ENCODE measurements at regions not wholly inside any gene's neighbourhood (a gene's known extent, or its start where the extent isn't known, plus 50 kb on each side); places are given as distances from the start of the nearest gene placed in this dataset.

DNA sequence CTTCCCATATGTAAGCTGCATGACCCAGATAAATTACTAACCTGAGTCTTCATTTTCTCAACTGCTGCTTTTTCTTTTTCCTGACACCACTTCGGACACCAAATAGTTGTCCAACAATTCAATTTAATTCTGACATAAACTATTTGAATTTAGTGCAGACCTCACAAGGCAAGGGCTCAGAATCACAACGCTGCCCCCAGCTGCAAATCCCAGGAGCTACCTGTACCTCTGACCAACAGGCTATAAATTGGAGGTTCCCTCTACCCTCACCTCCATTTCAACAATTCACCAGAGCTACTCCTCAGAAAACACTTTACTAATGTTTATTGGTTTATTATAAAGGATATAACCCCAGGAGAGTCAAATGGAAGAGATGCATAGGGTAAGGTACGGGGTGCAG, 737.6 kb downstream of the NTRK3 start:
- no TSS peak for BruUV-seq (replicated peaks)
- Histone ChIP-seq H3K4me3 (replicated peaks in 1 of 2; ENCODE audit: low read depth in 1 of 2, low read length in 2 of 2) (no peak overlapping the region), H2AFZ (ENCODE audit: low read depth, low read length, poor library complexity, severe bottlenecking) (no peak overlapping the region), H3K27ac (ENCODE audit: low read depth, low read length) (no peak overlapping the region), H3K9me3 (ENCODE audit: control insufficient read depth in 1 of 2, insufficient read depth in 1 of 2, low read depth in 1 of 2, low read length in 2 of 2) (peaks cover 0 to 19% of the 10 kb centered on the region in 2 experiments; a peak in 2 of 4 replicates), H3K79me2 (ENCODE audit: insufficient read depth, low read length) (no peaks in the 10 kb centered on the region), H3K9ac (ENCODE audit: low read length) (no peak overlapping the region), H3K36me3 (ENCODE audit: control insufficient read depth in 1 of 2, insufficient read depth in 2 of 2, low read length in 2 of 2) (no peaks in the 10 kb centered on the region), H3K27me3 (ENCODE audit: insufficient read depth, low read length) (no peaks in the 10 kb centered on the region), H3K4me1 (ENCODE audit: control insufficient read depth in 1 of 2, insufficient read depth in 2 of 2, low read length in 2 of 2) (no peaks in the 10 kb centered on the region), H4K20me1 (ENCODE audit: insufficient read depth) (no peaks in the 10 kb centered on the region), H3K9me2 (ENCODE audit: insufficient read depth) (no peaks in the 10 kb centered on the region), H3K4me2 (ENCODE audit: low read length) (no peak overlapping the region)
- ChIA-PET CTCF (no interaction called here), POLR2A (no interaction called here), RAD21 (ENCODE audit: low non-redundant PET in 1 of 2, low total read pairs in 2 of 2, uncharacterized antibody in 2 of 2, unreplicated experiment in 2 of 2) (no interaction called here)
- ATAC-seq (no peak), DNase-seq (ENCODE audit: low read depth, low spot score) (no peak)
- intact Hi-C loops (cut with micrococcal nuclease): no loop called here
- TF ChIP-seq CBX3 (IDR thresholded peaks at IDR 0.05; ENCODE audit: low read depth): no peak
- TF ChIP-seq EGR1 (IDR thresholded peaks at IDR 0.05; ENCODE audit: low read depth): no peak
- TF ChIP-seq ATF3 (IDR thresholded peaks at IDR 0.05): no peak
- no peak for TF ChIP-seq RAD21 (IDR thresholded peaks at IDR 0.05; ENCODE audit: low read depth)
- TF ChIP-seq POLR2A (IDR thresholded peaks at IDR 0.05; ENCODE audit: borderline replicate concordance, extremely low read depth, insufficient read depth, insufficient read length): no peak
- no peak for TF ChIP-seq JUND (IDR thresholded peaks at IDR 0.05)
- TF ChIP-seq CTCF (IDR thresholded peaks at IDR 0.05 in 2 of 3, conservative IDR thresholded peaks at IDR 0.05 in 1 of 3; ENCODE audit: borderline replicate concordance in 1 of 3, insufficient read depth in 1 of 3, low read depth in 2 of 3, low read length in 2 of 3): no peak
- TF ChIP-seq, protein P1, sequence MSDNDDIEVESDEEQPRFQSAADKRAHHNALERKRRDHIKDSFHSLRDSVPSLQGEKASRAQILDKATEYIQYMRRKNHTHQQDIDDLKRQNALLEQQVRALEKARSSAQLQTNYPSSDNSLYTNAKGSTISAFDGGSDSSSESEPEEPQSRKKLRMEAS (IDR thresholded peaks at IDR 0.05): no peak
- TF ChIP-seq SIN3A (IDR thresholded peaks at IDR 0.05; ENCODE audit: low read depth): no peak
- no peak for TF ChIP-seq TCF7L2 (IDR thresholded peaks at IDR 0.05; ENCODE audit: borderline replicate concordance, extremely low read depth, insufficient read depth, insufficient read length)
- no peak for TF ChIP-seq FOSL1 (IDR thresholded peaks at IDR 0.05; ENCODE audit: low read depth)
